GM12892 (cell line): ENCODE measurements at regions not wholly inside any gene's neighbourhood (a gene's known extent, or its start where the extent isn't known, plus 50 kb on each side); places are given as distances from the start of the nearest gene placed in this dataset.

ENCODE experiments used
- POLR2A ChIP-seq: IDR thresholded peaks from 2 replicates; pipeline ENCODE4 v1.6.1; 2011; ENCODE audit warnings: low read depth, low read length, control low read depth
- POLR2AphosphoS5 ChIP-seq: IDR thresholded peaks from 2 replicates; pipeline ENCODE4 v1.6.1; 2011; ENCODE audit warnings: low read depth, low read length, control low read depth
- TAF1 ChIP-seq: IDR thresholded peaks from 2 replicates; pipeline ENCODE4 v1.6.1; 2011; ENCODE audit warnings: low read depth, mild to moderate bottlenecking, control low read depth, low read length, borderline replicate concordance

DNA sequence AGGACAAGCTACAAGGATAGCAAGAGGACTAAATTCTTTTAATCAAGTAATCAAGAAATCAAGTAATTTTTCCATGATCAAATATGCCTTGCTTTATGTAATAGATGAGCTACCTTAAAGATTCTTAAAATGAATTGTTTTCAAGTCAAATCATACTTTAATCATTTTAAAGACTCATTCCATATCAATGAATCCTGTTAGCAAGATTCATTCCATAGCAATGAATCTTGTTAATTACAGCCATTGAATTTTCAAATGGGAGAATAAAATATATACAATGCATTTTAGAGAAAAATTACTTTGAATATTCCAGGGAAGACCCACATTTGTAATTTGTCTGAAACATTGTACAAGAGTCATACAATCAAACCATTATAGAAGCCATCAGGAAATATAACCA, 145.7 kb downstream of the RFX6 start:
- TF ChIP-seq POLR2AphosphoS5 (no peak), POLR2A (no peak), TAF1 (no peak)
